HG02763 (cell line): ENCODE measurements at regions not wholly inside any gene's neighbourhood (a gene's known extent, or its start where the extent isn't known, plus 50 kb on each side); places are given as distances from the start of the nearest gene placed in this dataset.
"Not testable (repeated sequence)": the region's sequence is repeated elsewhere in the genome, so short reads cannot be mapped to it uniquely, and the experiment has no call there.

Experiments used
- ATAC-seq: cut with Tn5 transposase; IDR thresholded peaks from one replicate; pipeline ENCODE4 v1.9.1; 2021; ENCODE audit warnings: mild to moderate bottlenecking, moderate library complexity; ENCODE audit not compliant: unreplicated experiment

GRCh38 chr22:48929276-48929790, 898.3 kb downstream of the BRD1 start:
- ATAC-seq, result no peak

- no peak for ATAC-seq
Observed at GRCh38 chr22:48927591-48927990, 900.1 kb downstream of the BRD1 start.

GRCh38 chr22:48926643-48927042, 901.0 kb downstream of the BRD1 start:
- no peak for ATAC-seq

- ATAC-seq, result no peak
Observed at GRCh38 chr22:48926136-48926535, 901.5 kb downstream of the BRD1 start.

- no peak for ATAC-seq
Observed at GRCh38 chr22:48925450-48925849, 902.2 kb downstream of the BRD1 start.

- ATAC-seq, result no peak
Observed at GRCh38 chr22:48923996-48924395, 903.7 kb downstream of the BRD1 start.

- no peak for ATAC-seq
Observed at GRCh38 chr22:48923165-48923865, 904.4 kb downstream of the BRD1 start.

GRCh38 chr22:48921411-48921903, 906.2 kb downstream of the BRD1 start:
- no peak for ATAC-seq

GRCh38 chr22:48920776-48921241, 906.9 kb downstream of the BRD1 start:
- no peak for ATAC-seq

- ATAC-seq, result no peak
Observed at GRCh38 chr22:48919851-48920589, 907.7 kb downstream of the BRD1 start.

- no peak for ATAC-seq
Observed at GRCh38 chr22:48919187-48919590, 908.5 kb downstream of the BRD1 start.

- no peak for ATAC-seq
Observed at GRCh38 chr22:48918585-48919186, 909.0 kb downstream of the BRD1 start.

GRCh38 chr22:48912356-48913066, 915.2 kb downstream of the BRD1 start:
- ATAC-seq, result not testable (repeated sequence)

- not testable (repeated sequence) for ATAC-seq
Observed at GRCh38 chr22:48911647-48912046, 916.0 kb downstream of the BRD1 start.

GRCh38 chr22:48911067-48911466, 916.6 kb downstream of the BRD1 start:
- ATAC-seq, result not testable (repeated sequence)

- no peak for ATAC-seq
Observed at GRCh38 chr22:48908547-48908946, 919.1 kb downstream of the BRD1 start.

GRCh38 chr22:48907591-48907990, 920.1 kb downstream of the BRD1 start:
- ATAC-seq, result no peak

- ATAC-seq, result no peak
Observed at GRCh38 chr22:48906216-48906835, 921.3 kb downstream of the BRD1 start.

GRCh38 chr22:48905206-48905975, 922.3 kb downstream of the BRD1 start:
- no peak for ATAC-seq
